T-helper 17 cell (primary cell): ENCODE measurements at regions not wholly inside any gene's neighbourhood (a gene's known extent, or its start where the extent isn't known, plus 50 kb on each side); places are given as distances from the start of the nearest gene placed in this dataset.

Experiments
- ATAC-seq: fragments of 150-1000 bp; cut with Tn5 transposase; 2 replicates; pipeline ENCODE4 v1.10.0; 2021; ENCODE audit warnings: mild to moderate bottlenecking, moderate library complexity
- DNase-seq, 3 donors: peaks; one replicate each; pipeline versions ENCODE4 v3.0.0 to v3.0.0-alpha.2; 2020 to 2021
- H3K9me3 ChIP-seq: one replicate; pipeline ENCODE4 v1.7.0; 2013; ENCODE audit warnings: low read length, mild to moderate bottlenecking; ENCODE audit not compliant: control insufficient read depth, poor library complexity, severe bottlenecking
- H3K27ac Mint-ChIP-seq: one replicate; pipeline ENCODE4 v1.8.0; 2022; ENCODE audit warnings: mild to moderate bottlenecking, moderate library complexity, mixed read lengths
- H3K27me3 Mint-ChIP-seq: one replicate; pipeline ENCODE4 v1.8.0; 2022; ENCODE audit warnings: mixed read lengths
- H3K36me3 Mint-ChIP-seq: one replicate; pipeline ENCODE4 v1.8.0; 2022; ENCODE audit warnings: low read depth, mixed read lengths
- H3K4me1 Mint-ChIP-seq: one replicate; pipeline ENCODE4 v1.8.0; 2022; ENCODE audit warnings: mild to moderate bottlenecking, mixed read lengths
- H3K4me3 Mint-ChIP-seq: one replicate; pipeline ENCODE4 v1.8.0; 2022; ENCODE audit warnings: mild to moderate bottlenecking, moderate library complexity, mixed read lengths

DNA sequence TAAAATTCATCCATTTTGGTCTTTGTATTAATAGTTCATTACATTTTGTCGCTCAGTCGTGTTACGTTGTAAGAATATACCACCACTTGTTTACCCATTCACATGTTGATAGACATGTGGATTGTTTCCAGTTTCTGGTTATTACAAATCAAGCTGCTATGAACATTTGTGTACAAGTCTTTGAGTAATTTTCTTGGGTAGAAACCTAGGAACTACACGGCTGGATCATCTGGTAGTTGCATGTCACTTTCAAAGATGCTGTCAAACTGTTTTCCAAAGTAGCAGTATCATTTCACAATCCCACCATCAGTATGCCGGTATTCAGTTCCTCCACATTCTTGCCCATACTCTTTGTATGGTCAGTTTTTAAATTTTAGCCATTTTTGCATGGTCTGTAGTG lies 98.0 kb downstream of the GASK1B start:
- no peaks in the 10 kb centered on the region for H3K27me3 Mint-ChIP-seq
- H3K9me3 ChIP-seq: no peaks in the 10 kb centered on the region
- DNase-seq: no peak
- H3K27ac Mint-ChIP-seq: no peak overlapping the region
- no peak overlapping the region for H3K4me3 Mint-ChIP-seq
- H3K4me1 Mint-ChIP-seq: no peaks in the 10 kb centered on the region
- ATAC-seq: no peak
- H3K36me3 Mint-ChIP-seq: no peaks in the 10 kb centered on the region

DNA sequence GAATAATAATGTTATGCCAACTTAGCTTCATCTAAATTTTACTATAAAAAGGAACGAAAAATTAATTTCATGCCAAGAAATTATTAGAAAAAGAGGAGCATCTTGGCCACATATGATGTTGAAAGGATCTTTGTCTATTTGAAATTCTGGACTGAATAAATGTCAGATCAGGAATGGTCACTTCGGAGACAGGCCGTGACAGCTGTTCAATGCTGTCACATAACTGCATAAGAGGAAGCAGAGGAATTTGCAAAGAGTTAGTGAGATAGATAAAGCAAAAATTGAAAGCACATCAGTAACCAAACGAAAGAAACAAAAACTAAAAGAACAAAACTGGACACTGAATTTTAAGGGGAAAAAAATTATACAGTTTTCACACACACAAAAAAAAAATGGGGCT lies 100.9 kb downstream of the GASK1B start:
- DNase-seq: no peak
- no peaks in the 10 kb centered on the region for H3K36me3 Mint-ChIP-seq
- no peak overlapping the region for H3K27ac Mint-ChIP-seq
- no peaks in the 10 kb centered on the region for H3K9me3 ChIP-seq
- no peak overlapping the region for H3K4me3 Mint-ChIP-seq
- ATAC-seq: no peak
- no peaks in the 10 kb centered on the region for H3K27me3 Mint-ChIP-seq
- H3K4me1 Mint-ChIP-seq: no peaks in the 10 kb centered on the region

DNA sequence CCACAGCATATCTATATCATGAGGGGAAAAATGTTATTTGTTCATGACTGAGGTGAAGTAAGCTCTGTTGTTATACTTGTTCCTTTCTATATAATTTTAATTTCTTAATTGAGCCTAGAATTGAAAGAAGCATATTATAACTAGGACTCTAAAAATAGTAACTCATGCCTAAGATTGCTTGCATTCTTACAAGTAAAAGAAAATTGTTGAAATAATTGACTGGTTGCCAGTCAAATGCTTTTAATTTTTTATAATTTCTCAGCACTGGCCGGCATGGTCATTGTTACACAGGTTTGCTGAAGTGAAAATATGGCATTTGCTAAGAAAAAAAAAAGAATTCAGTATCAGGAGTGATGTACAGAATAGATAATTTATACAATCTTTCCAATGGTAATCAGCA lies 104.8 kb downstream of the GASK1B start:
- ATAC-seq (no peak), DNase-seq (no peak)
- Mint-ChIP-seq H3K4me1 (no peaks in the 10 kb centered on the region), H3K27me3 (no peaks in the 10 kb centered on the region), H3K27ac (no peak overlapping the region), H3K4me3 (no peak overlapping the region), H3K36me3 (no peaks in the 10 kb centered on the region)
- H3K9me3 ChIP-seq: no peaks in the 10 kb centered on the region

DNA sequence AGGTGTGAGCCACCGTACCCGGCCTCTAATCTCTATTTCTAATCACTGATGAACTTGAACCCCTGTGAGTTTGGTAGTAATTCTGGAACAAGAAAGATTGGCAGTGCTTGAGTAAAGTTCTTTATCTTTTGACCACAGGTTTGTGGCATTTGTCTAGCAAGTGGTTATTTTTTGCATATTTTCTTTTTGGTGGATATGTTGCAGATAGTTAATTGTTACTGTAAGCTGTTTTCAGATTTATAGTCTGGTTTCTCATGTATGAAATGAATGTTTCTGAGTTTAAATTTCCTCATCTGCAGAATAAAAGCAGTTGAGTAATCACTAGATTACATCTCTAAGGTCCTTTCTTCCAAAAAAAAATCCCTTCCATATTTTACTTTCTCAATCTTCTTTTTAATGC lies 105.2 kb downstream of the GASK1B start:
- Mint-ChIP-seq H3K4me1 (no peaks in the 10 kb centered on the region), H3K27ac (no peak overlapping the region), H3K27me3 (no peaks in the 10 kb centered on the region), H3K4me3 (no peak overlapping the region), H3K36me3 (no peaks in the 10 kb centered on the region)
- DNase-seq (no peak), ATAC-seq (no peak)
- H3K9me3 ChIP-seq: no peaks in the 10 kb centered on the region

DNA sequence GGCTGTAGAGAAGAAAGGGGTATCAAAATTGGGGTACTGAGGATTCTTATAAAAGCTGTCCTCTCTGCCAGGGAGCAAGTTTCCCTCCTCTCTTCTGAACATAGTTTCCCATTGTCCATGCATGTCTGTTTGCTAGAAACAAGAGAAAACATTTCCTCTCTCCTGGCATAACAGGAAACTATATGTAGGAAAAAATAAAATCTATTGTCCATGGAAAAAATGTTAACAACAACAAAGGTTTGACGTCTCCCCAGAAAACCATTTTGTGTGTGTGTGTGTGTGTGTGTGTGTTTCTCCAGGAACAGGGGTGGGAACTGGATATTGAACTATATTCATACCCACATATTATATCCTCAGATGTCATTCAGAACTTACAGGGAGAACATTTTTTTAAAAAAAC lies 107.2 kb downstream of the GASK1B start:
- Mint-ChIP-seq H3K27ac (no peak overlapping the region), H3K4me1 (no peaks in the 10 kb centered on the region), H3K4me3 (no peak overlapping the region), H3K27me3 (no peaks in the 10 kb centered on the region), H3K36me3 (no peaks in the 10 kb centered on the region)
- DNase-seq: no peak
- H3K9me3 ChIP-seq: no peaks in the 10 kb centered on the region
- ATAC-seq: no peak

DNA sequence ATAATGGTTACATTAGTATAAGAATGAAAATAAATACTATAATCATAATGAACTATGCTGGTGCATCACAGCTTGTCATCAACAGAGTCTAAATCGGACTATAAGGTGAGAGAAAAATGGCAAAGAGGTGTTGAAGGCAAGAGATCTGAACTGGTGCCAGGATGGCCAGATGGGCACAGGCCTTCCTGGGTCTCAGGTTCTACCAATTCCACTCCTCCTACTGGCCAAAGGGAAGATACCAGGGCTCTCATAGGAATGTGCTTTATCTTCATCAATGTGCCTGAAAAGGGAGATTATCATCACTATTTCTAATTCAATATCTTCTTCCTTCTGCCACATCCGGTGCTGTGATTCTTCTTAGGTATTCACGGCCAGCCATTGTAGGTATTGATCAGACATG lies 107.6 kb downstream of the GASK1B start:
- no peaks in the 10 kb centered on the region for H3K9me3 ChIP-seq
- H3K27me3 Mint-ChIP-seq: no peaks in the 10 kb centered on the region
- no peaks in the 10 kb centered on the region for H3K4me1 Mint-ChIP-seq
- no peaks in the 10 kb centered on the region for H3K36me3 Mint-ChIP-seq
- no peak overlapping the region for H3K4me3 Mint-ChIP-seq
- ATAC-seq (no peak), DNase-seq (no peak)
- no peak overlapping the region for H3K27ac Mint-ChIP-seq

DNA sequence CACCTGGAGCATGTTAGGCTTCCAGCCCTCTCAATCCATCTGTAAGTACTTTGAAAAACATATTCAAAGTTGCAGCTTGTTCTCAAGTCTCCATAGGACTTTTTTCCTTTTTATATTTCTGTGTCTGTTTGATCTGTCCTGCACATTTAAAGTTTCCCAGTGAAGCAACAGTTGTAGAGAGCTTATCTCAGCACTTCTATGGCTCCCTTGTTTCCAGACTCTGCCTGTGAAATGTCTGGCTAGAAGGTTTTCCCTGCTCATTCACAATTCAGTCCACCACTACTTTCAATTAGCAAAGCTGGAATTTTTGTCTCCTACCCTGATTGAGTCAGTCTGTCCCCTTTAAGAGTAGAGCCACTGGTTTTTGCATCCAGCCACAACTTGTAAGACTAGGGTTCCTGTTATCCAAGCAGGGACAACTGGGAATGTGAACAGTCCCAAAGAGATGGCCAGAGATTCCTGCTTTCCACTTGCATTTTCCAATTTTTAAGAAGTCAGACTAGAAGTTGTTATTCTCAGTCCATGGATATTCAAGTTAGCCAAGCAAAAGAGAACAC lies 116.1 kb downstream of the GASK1B start:
- Mint-ChIP-seq H3K27ac (no peak overlapping the region), H3K4me1 (no peaks in the 10 kb centered on the region), H3K36me3 (no peaks in the 10 kb centered on the region), H3K27me3 (no peaks in the 10 kb centered on the region), H3K4me3 (no peak overlapping the region)
- ATAC-seq (no peak), DNase-seq (no peak)
- no peaks in the 10 kb centered on the region for H3K9me3 ChIP-seq

DNA sequence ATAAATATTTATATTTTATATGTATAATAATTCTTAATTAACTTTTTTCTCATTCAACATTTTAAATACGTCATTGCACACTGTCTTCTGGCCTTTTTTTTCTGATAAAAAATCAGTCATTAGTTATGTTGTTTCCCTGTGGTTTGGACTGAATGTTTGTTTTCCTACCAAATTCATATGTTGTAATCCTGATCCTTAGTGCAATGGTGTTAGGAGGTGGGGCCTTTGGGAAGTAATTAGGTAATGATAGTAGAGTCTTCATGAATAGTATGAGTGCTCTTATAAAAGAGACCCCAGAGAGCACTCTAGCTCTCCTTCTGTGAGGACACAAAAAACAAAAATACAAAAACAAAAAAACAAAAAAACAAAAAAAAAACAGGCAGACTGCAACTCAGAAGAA lies 117.2 kb downstream of the GASK1B start:
- Mint-ChIP-seq H3K36me3 (no peaks in the 10 kb centered on the region), H3K27ac (no peak overlapping the region), H3K27me3 (no peaks in the 10 kb centered on the region), H3K4me3 (no peak overlapping the region), H3K4me1 (no peaks in the 10 kb centered on the region)
- no peak for DNase-seq
- H3K9me3 ChIP-seq: no peaks in the 10 kb centered on the region
- ATAC-seq: no peak

DNA sequence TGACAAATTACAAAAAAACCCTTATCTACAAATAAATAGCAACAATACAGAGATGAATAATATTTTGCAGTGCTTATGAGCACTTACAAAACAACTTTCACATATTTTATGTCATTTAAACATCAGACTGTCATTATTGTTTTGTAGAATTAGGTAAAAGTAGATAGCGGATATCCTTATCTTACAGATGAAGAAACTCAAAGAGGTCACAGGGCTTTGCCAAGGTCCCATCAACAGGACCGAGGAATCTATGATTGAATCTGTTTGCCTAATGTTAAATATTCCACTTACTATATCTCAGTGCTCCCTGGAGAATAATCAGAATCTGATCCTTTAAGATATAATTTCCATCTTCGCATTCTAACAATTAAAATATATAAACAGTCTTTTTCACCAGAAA lies 119.0 kb downstream of the GASK1B start:
- H3K4me1 Mint-ChIP-seq: no peaks in the 10 kb centered on the region

DNA sequence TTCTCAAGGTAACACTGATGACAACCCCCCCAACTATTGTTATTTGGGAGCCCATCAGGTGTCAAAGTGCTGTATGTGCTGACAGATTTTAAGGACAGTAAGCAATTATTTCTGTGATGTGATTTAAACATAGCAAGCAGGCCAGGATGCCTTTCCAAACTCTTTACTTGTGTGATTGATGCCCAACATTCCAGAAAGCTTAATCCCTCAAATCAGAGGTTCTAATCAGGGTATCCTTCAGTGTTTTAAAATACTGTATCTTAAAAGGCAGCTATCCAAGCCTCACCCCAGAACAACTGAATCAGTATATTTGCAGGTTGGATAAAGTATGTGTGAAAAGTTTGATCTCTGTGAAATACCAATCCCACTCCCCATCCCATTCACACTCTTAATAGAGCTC lies 119.7 kb downstream of the GASK1B start:
- H3K27me3 Mint-ChIP-seq: no peaks in the 10 kb centered on the region
- H3K27ac Mint-ChIP-seq: no peak overlapping the region
- H3K9me3 ChIP-seq: no peaks in the 10 kb centered on the region
- H3K4me3 Mint-ChIP-seq: no peak overlapping the region
- no peaks in the 10 kb centered on the region for H3K36me3 Mint-ChIP-seq
- H3K4me1 Mint-ChIP-seq: no peaks in the 10 kb centered on the region
- no peak for DNase-seq
- no peak for ATAC-seq

More for the DNA sequence above, 119.0 kb downstream of the GASK1B start:
- H3K9me3 ChIP-seq: no peaks in the 10 kb centered on the region
- no peaks in the 10 kb centered on the region for H3K36me3 Mint-ChIP-seq
- no peaks in the 10 kb centered on the region for H3K27me3 Mint-ChIP-seq
- H3K27ac Mint-ChIP-seq: no peak overlapping the region
- ATAC-seq (no peak), DNase-seq (no peak)
- H3K4me3 Mint-ChIP-seq: no peak overlapping the region

DNA sequence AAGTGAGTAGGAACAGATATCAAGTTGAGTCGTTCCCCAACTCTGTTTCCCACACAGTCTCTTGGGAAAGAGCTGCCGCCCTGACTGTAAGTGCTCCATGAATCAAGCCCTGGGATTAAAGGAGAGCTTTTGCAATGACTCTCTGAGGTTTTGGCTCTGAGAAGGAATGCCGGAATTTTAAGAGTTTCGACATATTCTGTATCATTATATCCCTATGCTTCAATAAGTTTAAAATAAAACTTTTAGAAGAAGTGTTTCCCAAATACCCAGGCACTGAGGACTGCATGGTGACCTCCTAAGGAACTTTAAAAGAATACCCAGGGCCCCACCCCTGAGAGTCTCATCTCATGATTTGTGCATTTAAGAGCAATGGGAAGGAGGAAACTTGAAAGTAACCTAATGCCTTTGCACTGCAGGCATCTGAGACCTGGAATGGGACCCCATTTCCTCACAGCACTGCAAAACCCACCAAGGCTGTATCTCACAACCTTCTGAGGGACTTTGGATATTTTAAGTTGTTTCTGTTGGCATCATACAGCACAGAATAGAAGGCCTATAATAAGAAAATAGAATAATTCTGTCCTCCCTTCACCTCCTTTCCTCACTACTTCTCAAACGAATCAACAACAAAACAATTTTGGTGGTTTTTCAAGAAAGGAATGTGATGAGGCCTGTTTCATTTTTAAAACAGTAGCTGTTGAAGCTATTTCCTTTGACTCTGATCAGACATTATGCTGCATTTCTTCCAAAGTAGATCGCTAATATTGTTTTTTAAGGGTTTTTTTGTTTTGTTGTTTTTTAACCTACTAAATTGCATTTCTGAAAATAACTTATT lies 121.2 kb downstream of the GASK1B start:
- no peak for DNase-seq
- no peak overlapping the region for H3K27ac Mint-ChIP-seq
- no peak for ATAC-seq
- H3K4me1 Mint-ChIP-seq: no peaks in the 10 kb centered on the region
- no peaks in the 10 kb centered on the region for H3K9me3 ChIP-seq
- no peak overlapping the region for H3K4me3 Mint-ChIP-seq
- no peaks in the 10 kb centered on the region for H3K27me3 Mint-ChIP-seq
- H3K36me3 Mint-ChIP-seq: no peaks in the 10 kb centered on the region

DNA sequence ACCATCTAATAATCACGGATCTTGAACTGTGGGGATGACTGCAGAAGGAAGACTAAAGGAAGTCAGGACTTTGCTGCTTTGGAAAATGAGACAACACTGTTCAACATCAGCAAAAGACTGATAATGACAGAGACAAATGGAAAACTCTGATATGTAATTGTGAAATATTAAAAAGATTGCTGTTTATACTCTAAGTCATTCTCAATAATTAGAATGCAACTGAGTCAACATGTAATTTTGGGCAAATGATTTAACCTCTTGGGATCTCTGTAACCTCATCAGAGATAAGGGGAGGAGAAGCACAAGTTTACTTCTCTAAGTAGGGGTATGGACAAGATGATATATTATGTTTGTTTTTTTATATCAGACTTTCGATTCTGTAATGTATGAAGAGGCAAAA lies 121.9 kb downstream of the GASK1B start:
- Mint-ChIP-seq H3K4me3 (no peak overlapping the region), H3K27ac (no peak overlapping the region), H3K27me3 (no peaks in the 10 kb centered on the region), H3K36me3 (no peaks in the 10 kb centered on the region), H3K4me1 (no peaks in the 10 kb centered on the region)
- ATAC-seq (no peak), DNase-seq (no peak)
- H3K9me3 ChIP-seq: no peaks in the 10 kb centered on the region

DNA sequence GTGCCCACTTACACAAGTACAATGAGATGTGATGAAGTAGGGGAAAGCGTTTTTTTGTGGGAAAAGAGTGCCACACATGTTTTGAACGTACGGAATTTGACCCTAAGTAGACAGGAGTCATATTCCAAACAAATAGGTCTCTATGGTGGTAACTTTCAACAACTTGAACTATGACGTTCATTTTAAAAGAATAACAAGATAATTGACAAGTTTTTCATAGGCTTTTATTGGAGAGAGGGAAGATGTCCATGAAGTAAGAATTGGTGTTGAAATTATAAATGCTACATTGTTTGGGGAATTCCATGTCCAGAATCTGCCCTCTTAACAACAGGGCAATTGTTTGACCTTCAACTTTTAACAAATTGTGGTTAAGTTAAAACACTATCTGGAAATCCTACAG lies 126.5 kb downstream of the GASK1B start:
- DNase-seq: no peak
- H3K4me3 Mint-ChIP-seq: no peak overlapping the region

DNA sequence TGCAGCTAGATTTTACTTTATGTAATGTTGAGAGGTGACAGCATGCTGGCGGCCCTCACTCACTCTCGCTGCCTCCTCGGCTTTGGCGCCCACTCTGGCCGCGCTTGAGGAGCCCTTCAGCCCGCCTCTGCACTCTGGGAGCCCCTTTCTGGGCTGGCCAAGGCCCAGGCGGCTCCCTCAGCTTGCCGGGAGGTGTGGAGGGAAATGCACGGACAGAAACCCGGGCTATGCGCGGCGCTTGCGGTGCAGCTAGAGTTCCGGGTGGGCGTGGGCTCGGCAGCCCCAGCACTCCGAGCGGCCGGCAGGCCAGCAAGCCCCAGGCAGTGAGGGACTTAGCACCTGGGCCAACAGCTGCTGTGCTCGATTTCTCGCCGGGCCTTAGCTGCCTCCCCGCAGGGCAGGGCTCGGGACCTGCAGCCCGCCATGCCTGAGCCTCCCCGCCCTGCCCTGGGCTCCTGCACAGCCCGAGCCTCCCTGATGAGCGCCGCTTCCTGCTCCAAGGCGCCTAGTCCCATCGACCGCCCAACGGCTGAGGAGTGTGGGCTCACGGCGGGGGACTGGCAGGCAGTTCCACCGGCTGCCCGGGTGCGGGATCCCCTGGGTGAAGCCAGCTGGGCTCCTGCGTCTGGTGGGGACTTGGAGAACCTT lies 128.7 kb downstream of the GASK1B start:
- no peak for ATAC-seq
- no peak for DNase-seq
- H3K27ac Mint-ChIP-seq: no peak overlapping the region
- no peaks in the 10 kb centered on the region for H3K4me1 Mint-ChIP-seq
- no peaks in the 10 kb centered on the region for H3K9me3 ChIP-seq
- no peaks in the 10 kb centered on the region for H3K36me3 Mint-ChIP-seq
- no peaks in the 10 kb centered on the region for H3K27me3 Mint-ChIP-seq
- no peak overlapping the region for H3K4me3 Mint-ChIP-seq

More for the DNA sequence above, 126.5 kb downstream of the GASK1B start:
- H3K4me1 Mint-ChIP-seq: no peaks in the 10 kb centered on the region
- no peaks in the 10 kb centered on the region for H3K27me3 Mint-ChIP-seq
- H3K9me3 ChIP-seq: no peaks in the 10 kb centered on the region
- no peak for ATAC-seq
- no peaks in the 10 kb centered on the region for H3K36me3 Mint-ChIP-seq
- H3K27ac Mint-ChIP-seq: no peak overlapping the region
